ENCODE measurements at regions not wholly inside any gene's neighbourhood (a gene's known extent, or its start where the extent isn't known, plus 50 kb on each side); places are given as distances from the start of the nearest gene placed in this dataset.

- DNase-seq: no peak
- TF ChIP-seq POLR2A (IDR thresholded peaks at IDR 0.05) (no peak), CTCF (IDR thresholded peaks at IDR 0.05) (no peak)
- Histone ChIP-seq H3K9me3 (no peaks in the 10 kb centered on the region), H3K4me3 (no peak overlapping the region), H3K27me3 (no peaks in the 10 kb centered on the region), H3K4me1 (no peaks in the 10 kb centered on the region), H3K36me3 (ENCODE audit: low read depth, missing control alignments) (no peaks in the 10 kb centered on the region), H3K27ac (no peak overlapping the region)
- WGBS, 2 donors: 84 to 85% methylated on average over 1 of the region's 1 CpG
- intact Hi-C loops (cut with DNase I; ENCODE audit: low total_unique reads): no loop called here
These were observed 394.0 kb upstream of the CCDC196 start for GRCh38 chr14:66092206-66092605.

- Histone ChIP-seq H3K9me3 (no peaks in the 10 kb centered on the region), H3K4me1 (no peaks in the 10 kb centered on the region), H3K27ac (no peak overlapping the region), H3K27me3 (no peaks in the 10 kb centered on the region), H3K4me3 (no peak overlapping the region), H3K36me3 (ENCODE audit: low read depth, missing control alignments) (no peaks in the 10 kb centered on the region)
- intact Hi-C loops (cut with DNase I; ENCODE audit: low total_unique reads): no loop called here
- DNase-seq: no peak
- 57 to 79% methylated on average over 4 to 12 of the region's 12 CpGs for WGBS, 2 donors
- no peak for TF ChIP-seq POLR2A (IDR thresholded peaks at IDR 0.05)
- TF ChIP-seq CTCF (IDR thresholded peaks at IDR 0.05): no peak
These were observed 393.4 kb upstream of the CCDC196 start for GRCh38 chr14:66092748-66093147.

- intact Hi-C loops (cut with DNase I; ENCODE audit: low total_unique reads): no loop called here
- TF ChIP-seq POLR2A (IDR thresholded peaks at IDR 0.05) (no peak), CTCF (IDR thresholded peaks at IDR 0.05) (no peak)
- H3K4me1 ChIP-seq: no peaks in the 10 kb centered on the region
- H3K4me3 ChIP-seq: peak overlapping the region in 1 of 2 donors; percentile 2
- H3K9me3 ChIP-seq: no peaks in the 10 kb centered on the region
- 56 to 74% methylated on average over 12 to 31 of the region's 38 CpGs for WGBS, 2 donors
- no peaks in the 10 kb centered on the region for H3K36me3 ChIP-seq (ENCODE audit: low read depth, missing control alignments)
- no peak for DNase-seq
- H3K27ac ChIP-seq: no peak overlapping the region
- no peaks in the 10 kb centered on the region for H3K27me3 ChIP-seq
These were observed 392.0 kb upstream of the CCDC196 start for GRCh38 chr14:66094001-66094727.

DNA sequence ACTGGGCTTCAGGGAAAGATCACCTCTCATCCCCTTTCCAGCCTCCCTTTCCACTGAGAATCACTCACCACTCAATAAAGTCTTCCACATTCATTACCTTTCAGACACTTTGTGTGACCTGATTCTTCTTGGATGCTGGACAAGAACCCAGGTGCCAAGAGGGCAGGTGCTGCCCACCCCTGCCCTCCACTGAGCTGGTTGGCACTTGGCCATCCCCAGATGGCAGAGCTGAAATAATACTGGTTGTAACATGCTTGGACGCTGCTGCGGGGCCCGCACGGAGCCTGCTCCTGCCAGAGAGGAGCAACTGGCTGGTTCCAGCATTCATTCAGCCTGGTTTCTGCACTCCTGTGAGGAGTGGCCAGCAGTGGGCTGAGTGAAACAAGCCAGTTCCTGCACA, 386.7 kb upstream of the CCDC196 start:
- no peak for DNase-seq
- TF ChIP-seq CTCF (IDR thresholded peaks at IDR 0.05): no peak
- H3K4me3 ChIP-seq: no peak overlapping the region
- no peaks in the 10 kb centered on the region for H3K27me3 ChIP-seq
- intact Hi-C loops (cut with DNase I; ENCODE audit: low total_unique reads): no loop called here
- WGBS, 2 donors: 80 to 96% methylated on average over 2 to 4 of the region's 4 CpGs
- H3K9me3 ChIP-seq: no peaks in the 10 kb centered on the region
- H3K4me1 ChIP-seq: no peaks in the 10 kb centered on the region
- no peak overlapping the region for H3K27ac ChIP-seq
- H3K36me3 ChIP-seq (ENCODE audit: low read depth, missing control alignments): no peaks in the 10 kb centered on the region

GRCh38 chr14:66099931-66100330, 386.2 kb upstream of the CCDC196 start:
- no peak for DNase-seq
- intact Hi-C loops (cut with DNase I; ENCODE audit: low total_unique reads): no loop called here
- no peaks in the 10 kb centered on the region for H3K9me3 ChIP-seq
- WGBS, 2 donors: 94 to 96% methylated on average over 1 of the region's 1 CpG
- H3K4me3 ChIP-seq: no peak overlapping the region
- TF ChIP-seq CTCF (IDR thresholded peaks at IDR 0.05): no peak
- TF ChIP-seq POLR2A (IDR thresholded peaks at IDR 0.05): no peak
- no peaks in the 10 kb centered on the region for H3K36me3 ChIP-seq (ENCODE audit: low read depth, missing control alignments)
- H3K4me1 ChIP-seq: no peaks in the 10 kb centered on the region
- H3K27ac ChIP-seq: no peak overlapping the region
- no peaks in the 10 kb centered on the region for H3K27me3 ChIP-seq
